H1 (cell line): ENCODE measurements at regions not wholly inside any gene's neighbourhood (a gene's known extent, or its start where the extent isn't known, plus 50 kb on each side); places are given as distances from the start of the nearest gene placed in this dataset.

Source experiments
- CTCF ChIA-PET: fragments of 300-600 bp; sonication (Branson Sonifier 250); formaldehyde crosslinking; loops from one replicate; lab custom pipeline; 2021; ENCODE audit not compliant: partially characterized antibody; lab: Charles Lee
- POLR2A ChIA-PET: fragments of 300-600 bp; sonication (Branson Sonifier 250); formaldehyde crosslinking; loops from one replicate; lab custom pipeline; 2021; ENCODE audit warnings: inconsistent platforms; ENCODE audit not compliant: partially characterized antibody; lab: Charles Lee
- DNase-seq, 2 experiments: peaks; one replicate each; pipeline versions ENCODE4 v3.0.0 to v3.0.0-alpha.2; 2010 to 2022; ENCODE audit warnings: low spot score in 2 of 2, low read depth in 1 of 2, mixed read lengths in 1 of 2
- FAIRE-seq: peaks from 2 replicates; lab custom pipeline; 2011; peaks lifted over from hg19 to GRCh38; lab: Jason Lieb, UNC
- H2AFZ ChIP-seq: 2 replicates; pipeline ENCODE4 v1.8.1; 2012; ENCODE audit warnings: low read length, inconsistent platforms
- H2AK5ac ChIP-seq: 2 replicates; pipeline ENCODE4 v1.6.1; 2013; ENCODE audit warnings: low read depth, low read length
- H2BK120ac ChIP-seq: replicated peaks from 2 replicates; pipeline ENCODE3; 2013; ENCODE audit warnings: low read depth, low read length, inconsistent platforms
- H2BK12ac ChIP-seq: 2 replicates; pipeline ENCODE4 v1.6.1; 2013; ENCODE audit warnings: low read depth, low read length
- H2BK15ac ChIP-seq: 2 replicates; pipeline ENCODE4 v1.6.1; 2013; ENCODE audit warnings: low read length
- H2BK20ac ChIP-seq: 2 replicates; pipeline ENCODE4 v1.6.1; 2013; ENCODE audit warnings: low read length
- H2BK5ac ChIP-seq: 2 replicates; pipeline ENCODE4 v1.6.1; 2013; ENCODE audit warnings: low read depth, low read length
- H3K14ac ChIP-seq: 2 replicates; pipeline ENCODE4 v1.6.1; 2013; ENCODE audit warnings: inconsistent platforms; ENCODE audit not compliant: insufficient read length
- H3K18ac ChIP-seq: 2 replicates; pipeline ENCODE4 v1.6.1; 2013; ENCODE audit warnings: low read length; ENCODE audit errors: extremely low read depth
- H3K23ac ChIP-seq: 2 replicates; pipeline ENCODE4 v1.6.1; 2013; ENCODE audit warnings: inconsistent platforms; ENCODE audit not compliant: insufficient read length
- H3K23me2 ChIP-seq: 2 replicates; pipeline ENCODE4 v1.6.1; 2013; ENCODE audit warnings: low read depth, low read length
- H3K27ac ChIP-seq: 2 replicates; pipeline ENCODE4 v1.6.1; 2011; ENCODE audit warnings: low read depth, low read length, inconsistent platforms
- H3K27me3 ChIP-seq, 4 experiments: replicated peaks in 1 of 4; 1 replicate in 1 of 4; 2 replicates in 3 of 4; pipeline versions ENCODE4 v1.6.1 to v1.8.1; 2011 to 2013; ENCODE audit warnings: low read length in 3 of 4, mild to moderate bottlenecking in 3 of 4, inconsistent platforms in 2 of 4, mixed read lengths in 2 of 4, moderate library complexity in 1 of 4; ENCODE audit not compliant: control insufficient read depth in 3 of 4, insufficient read depth in 3 of 4; ENCODE audit errors: extremely low read depth in 1 of 4
- H3K36me3 ChIP-seq, 4 experiments: 2 replicates each; pipeline versions ENCODE4 v1.6.1 to v1.8.1; 2011 to 2013; ENCODE audit warnings: mild to moderate bottlenecking in 4 of 4, low read length in 3 of 4, moderate library complexity in 2 of 4, control low read depth in 1 of 4, inconsistent platforms in 1 of 4; ENCODE audit not compliant: insufficient read depth in 4 of 4, control insufficient read depth in 2 of 4
- H3K4ac ChIP-seq: replicated peaks from 2 replicates; pipeline ENCODE3; 2013; ENCODE audit warnings: low read length, low read depth, mixed read lengths, inconsistent platforms; ENCODE audit not compliant: insufficient read length
- H3K4me1 ChIP-seq, 4 experiments: replicated peaks in 1 of 4; 1 replicate in 1 of 4; 2 replicates in 3 of 4; pipeline versions ENCODE4 v1.6.1 to v1.8.1; 2011 to 2013; ENCODE audit warnings: low read length in 3 of 4, inconsistent platforms in 2 of 4, mixed read lengths in 1 of 4; ENCODE audit not compliant: insufficient read depth in 4 of 4, control insufficient read depth in 3 of 4
- H3K4me2 ChIP-seq, 2 experiments: 2 replicates each; pipeline versions ENCODE4 v1.6.1 to v1.8.1; 2011 to 2013; ENCODE audit warnings: low read depth in 2 of 2, low read length in 2 of 2, control low read depth in 1 of 2, inconsistent platforms in 1 of 2, mild to moderate bottlenecking in 1 of 2; ENCODE audit not compliant: insufficient read depth in 1 of 2
- H3K4me3 ChIP-seq, 4 experiments: fragments of 200-600, 300-600 bp in 1 of 4; sonication (generic), shearing (Covaris generic), sonication (Bioruptor Twin) in 1 of 4; 2 replicates each; pipeline versions ENCODE4 v1.5.1 to v1.8.1; 2011 to 2016; ENCODE audit warnings: low read length in 4 of 4, low read depth in 3 of 4, control low read depth in 2 of 4, inconsistent platforms in 2 of 4, mild to moderate bottlenecking in 2 of 4, mixed read lengths in 1 of 4, moderate library complexity in 1 of 4; ENCODE audit not compliant: insufficient read depth in 2 of 4; ENCODE audit errors: extremely low read depth in 1 of 4
- H3K56ac ChIP-seq: replicated peaks from 2 replicates; pipeline ENCODE3; 2013; ENCODE audit warnings: low read depth, mild to moderate bottlenecking, mixed read lengths, low read length, inconsistent platforms; ENCODE audit not compliant: insufficient read length
- H3K79me1 ChIP-seq: 2 replicates; pipeline ENCODE4 v1.6.1; 2013; ENCODE audit warnings: low read depth, low read length, control low read depth
- H3K79me2 ChIP-seq, 2 experiments: 2 replicates each; pipeline versions ENCODE4 v1.6.1 to v1.8.1; 2012 to 2013; ENCODE audit warnings: low read length in 2 of 2, mild to moderate bottlenecking in 2 of 2, inconsistent platforms in 1 of 2; ENCODE audit not compliant: insufficient read depth in 2 of 2, control insufficient read depth in 1 of 2
- H3K9ac ChIP-seq, 4 experiments: replicated peaks in 1 of 4; 1 replicate in 1 of 4; 2 replicates in 3 of 4; pipeline versions ENCODE4 v1.6.1 to v1.8.1; 2011 to 2013; ENCODE audit warnings: low read depth in 3 of 4, low read length in 3 of 4, control low read depth in 2 of 4, mild to moderate bottlenecking in 2 of 4, moderate library complexity in 2 of 4, inconsistent platforms in 1 of 4; ENCODE audit errors: extremely low read depth in 1 of 4
- H3K9me3 ChIP-seq, 2 experiments: 2 replicates each; pipeline versions ENCODE4 v1.6.1 to v1.8.1; 2012 to 2013; ENCODE audit warnings: mild to moderate bottlenecking in 2 of 2, moderate library complexity in 2 of 2, control low read depth in 1 of 2, inconsistent platforms in 1 of 2, low read depth in 1 of 2, low read length in 1 of 2, mixed read lengths in 1 of 2; ENCODE audit not compliant: insufficient read depth in 2 of 2
- H4K20me1 ChIP-seq, 2 experiments: replicated peaks in 1 of 2; 2 replicates each; pipeline versions ENCODE3 to v1.8.1; 2011 to 2013; ENCODE audit warnings: inconsistent platforms in 2 of 2, low read length in 2 of 2, mild to moderate bottlenecking in 1 of 2; ENCODE audit not compliant: insufficient read depth in 2 of 2, control insufficient read depth in 1 of 2
- H4K5ac ChIP-seq: 2 replicates; pipeline ENCODE4 v1.6.1; 2013; ENCODE audit warnings: low read length, low read depth, mixed read lengths, inconsistent platforms; ENCODE audit not compliant: insufficient read length
- H4K8ac ChIP-seq: 2 replicates; pipeline ENCODE4 v1.8.0; 2013; ENCODE audit warnings: mild to moderate bottlenecking, moderate library complexity, low read length, inconsistent platforms; ENCODE audit not compliant: insufficient read depth; ENCODE audit errors: extremely low read depth
- H4K91ac ChIP-seq: replicated peaks from 2 replicates; pipeline ENCODE3; 2013; ENCODE audit warnings: low read length, mixed read lengths, inconsistent platforms; ENCODE audit not compliant: insufficient read length
- BRCA1 ChIP-seq: IDR thresholded peaks from 2 replicates; pipeline ENCODE4 v1.6.1; 2012; ENCODE audit warnings: low read depth, low read length, improper control_type of control experiment
- CHD2 ChIP-seq: IDR thresholded peaks from 2 replicates; pipeline ENCODE4 v1.6.1; 2012; ENCODE audit warnings: low read length, improper control_type of control experiment
- CREB1 ChIP-seq: IDR thresholded peaks from 2 replicates; pipeline ENCODE4 v1.6.1; 2012; ENCODE audit warnings: inconsistent platforms
- GTF2F1 ChIP-seq: IDR thresholded peaks from 2 replicates; pipeline ENCODE4 v1.6.1; 2012; ENCODE audit warnings: low read depth, low read length, improper control_type of control experiment, borderline replicate concordance
- KDM1A ChIP-seq: fragments of 200-600, 300-600 bp; sonication (generic); IDR thresholded peaks from 2 replicates; pipeline ENCODE4 v1.7.1; 2016; ENCODE audit warnings: mild to moderate bottlenecking, low read length, borderline replicate concordance
- RAD21 ChIP-seq, 2 experiments: IDR thresholded peaks in 1 of 2; conservative IDR thresholded peaks in 1 of 2; 2 replicates each; pipeline ENCODE4 v1.6.1; 2011; ENCODE audit warnings: low read depth in 2 of 2, low read length in 2 of 2, improper control_type of control experiment in 1 of 2, inconsistent platforms in 1 of 2, mild to moderate bottlenecking in 1 of 2, moderate library complexity in 1 of 2
- SIRT6 ChIP-seq: IDR thresholded peaks from one replicate; pipeline ENCODE4 v1.7.1; 2012; ENCODE audit warnings: low read length, inconsistent platforms
- SP2 ChIP-seq: IDR thresholded peaks from 2 replicates; pipeline ENCODE4 v1.6.1; 2012; ENCODE audit warnings: mild to moderate bottlenecking, low read length, inconsistent platforms
- SRF ChIP-seq: IDR thresholded peaks from 2 replicates; pipeline ENCODE4 v1.6.1; 2011; ENCODE audit warnings: mild to moderate bottlenecking, low read depth, low read length, moderate library complexity
- WGBS, 2 experiments: shearing (Covaris generic) in 1 of 2; methylation state at CpG; one replicate each; pipeline versions ENCODE4 v1.1.6 to v1.1.7; 2013 to 2015; ENCODE audit warnings: low lambda C conversion rate in 2 of 2, mixed read lengths in 2 of 2, inconsistent platforms in 1 of 2, low coverage in 1 of 2, missing lambda C conversion rate in 1 of 2; ENCODE audit not compliant: insufficient replicate concordance in 2 of 2, insufficient coverage in 1 of 2, insufficient read length in 1 of 2; ENCODE audit errors: extremely low coverage in 1 of 2, missing lambda C conversion rate in 1 of 2; 5-methylcytosine and 5-hydroxymethylcytosine counted together
- TF ChIP-seq, protein P1 (sequence below): IDR thresholded peaks from 2 replicates; pipeline ENCODE4 v1.6.1; 2011; ENCODE audit warnings: low read length, improper control_type of control experiment

DNA sequence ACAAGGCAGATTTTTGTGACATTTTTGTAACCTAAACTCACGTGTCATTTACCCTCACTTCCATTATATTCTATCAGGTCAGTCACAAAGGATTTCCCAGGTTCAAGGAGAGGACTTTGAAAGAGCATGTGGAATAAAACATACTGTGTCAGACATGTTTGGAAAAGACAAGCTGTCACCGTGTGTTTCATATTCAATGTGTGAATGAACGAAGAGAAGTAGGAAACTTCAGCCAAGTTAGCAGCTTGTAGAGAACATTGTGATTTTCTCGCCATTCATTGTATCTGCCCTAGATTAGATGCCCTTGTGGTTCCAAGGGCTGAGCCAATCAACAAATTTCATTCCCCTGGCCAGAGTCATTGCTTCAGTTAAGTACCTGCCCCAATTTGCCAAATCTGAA is 2288.9 kb upstream of the PCDH20 start:
- Histone ChIP-seq H2BK120ac (no peak overlapping the region), H4K8ac (no peak overlapping the region), H3K18ac (no peak overlapping the region), H2AK5ac (no peak overlapping the region), H3K36me3 (no peaks in the 10 kb centered on the region), H2BK5ac (no peak overlapping the region), H3K9ac (no peak overlapping the region), H4K91ac (no peak overlapping the region), H3K79me2 (no peaks in the 10 kb centered on the region), H3K27ac (no peak overlapping the region), H2BK12ac (no peak overlapping the region), H3K27me3 (no peaks in the 10 kb centered on the region), H3K23me2 (no peaks in the 10 kb centered on the region), H2BK20ac (no peak overlapping the region), H4K5ac (no peak overlapping the region), H3K4me1 (no peaks in the 10 kb centered on the region), H2AFZ (peak overlapping the region; percentile 34; the same call in 1 of the 2 replicates), H3K14ac (no peak overlapping the region), H4K20me1 (no peaks in the 10 kb centered on the region), H3K4me3 (no peak overlapping the region), H3K79me1 (no peaks in the 10 kb centered on the region), H3K56ac (no peak overlapping the region), H3K9me3 (no peaks in the 10 kb centered on the region), H3K23ac (no peak overlapping the region), H3K4ac (no peak overlapping the region), H2BK15ac (no peak overlapping the region), H3K4me2 (no peak overlapping the region)
- TF ChIP-seq KDM1A = no peak
- no peak for TF ChIP-seq SIRT6
- no peak for TF ChIP-seq CHD2
- TF ChIP-seq SRF = no peak
- TF ChIP-seq BRCA1 = no peak
- TF ChIP-seq CREB1 = no peak
- no peak for TF ChIP-seq GTF2F1
- TF ChIP-seq RAD21 (IDR thresholded peaks at IDR 0.05 in 1 of 2, conservative IDR thresholded peaks at IDR 0.05 in 1 of 2; ENCODE audit: low read depth in 2 of 2, low read length in 2 of 2) = no peak
- TF ChIP-seq, protein P1, sequence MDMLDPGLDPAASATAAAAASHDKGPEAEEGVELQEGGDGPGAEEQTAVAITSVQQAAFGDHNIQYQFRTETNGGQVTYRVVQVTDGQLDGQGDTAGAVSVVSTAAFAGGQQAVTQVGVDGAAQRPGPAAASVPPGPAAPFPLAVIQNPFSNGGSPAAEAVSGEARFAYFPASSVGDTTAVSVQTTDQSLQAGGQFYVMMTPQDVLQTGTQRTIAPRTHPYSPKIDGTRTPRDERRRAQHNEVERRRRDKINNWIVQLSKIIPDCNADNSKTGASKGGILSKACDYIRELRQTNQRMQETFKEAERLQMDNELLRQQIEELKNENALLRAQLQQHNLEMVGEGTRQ = no peak
- no peak for TF ChIP-seq SP2
- DNase-seq (no peak), FAIRE-seq (no peak)
- ChIA-PET CTCF (no interaction called here), POLR2A (no interaction called here)
- WGBS, 2 experiments = 95% methylated on average over 4 of the region's 4 CpGs; no CpG with 5 or more reads in 1 of the 2 experiments
